NCI-H2196 treated with DMSO at 0.1 percent for 48 hours (cell line): ENCODE measurements at regions not wholly inside any gene's neighbourhood (a gene's known extent, or its start where the extent isn't known, plus 50 kb on each side); places are given as distances from the start of the nearest gene placed in this dataset.
A peak's percentile ranks its signal among the peaks of the same experiment; 100 is the strongest.

Experiments
- DNase-seq: peaks from one replicate; lab custom pipeline; 2025; ENCODE audit not compliant: unreplicated experiment; lab: John Stamatoyannopoulos, UW

GRCh38 chr9:13900449-13900848 lies 413.5 kb downstream of the NFIB start:
- no peak for DNase-seq

GRCh38 chr9:13899924-13900323 lies 414.0 kb downstream of the NFIB start:
- DNase-seq = no peak

GRCh38 chr9:13898957-13899356 lies 415.0 kb downstream of the NFIB start:
- no peak for DNase-seq

GRCh38 chr9:13896922-13897835 lies 416.8 kb downstream of the NFIB start:
- DNase-seq = no peak

GRCh38 chr9:13896047-13896446 lies 417.9 kb downstream of the NFIB start:
- DNase-seq = no peak

- DNase-seq = no peak
Observed at GRCh38 chr9:13885258-13885657, 428.7 kb downstream of the NFIB start.

GRCh38 chr9:13879981-13880380 lies 434.0 kb downstream of the NFIB start:
- no peak for DNase-seq

- DNase-seq = no peak
Observed at GRCh38 chr9:13879011-13879410, 434.9 kb downstream of the NFIB start.

GRCh38 chr9:13878241-13878711 lies 435.7 kb downstream of the NFIB start:
- no peak for DNase-seq

- no peak for DNase-seq
Observed at GRCh38 chr9:13876741-13877140, 437.2 kb downstream of the NFIB start.

- no peak for DNase-seq
Observed at GRCh38 chr9:13873203-13873602, 440.7 kb downstream of the NFIB start.

GRCh38 chr9:13868336-13868735 lies 445.6 kb downstream of the NFIB start:
- DNase-seq = no peak

- DNase-seq = no peak
Observed at GRCh38 chr9:13865869-13866268, 448.1 kb downstream of the NFIB start.

GRCh38 chr9:13863112-13863511 lies 450.8 kb downstream of the NFIB start:
- DNase-seq = no peak

- DNase-seq = no peak
Observed at GRCh38 chr9:13862654-13863053, 451.3 kb downstream of the NFIB start.

- no peak for DNase-seq
Observed at GRCh38 chr9:13860946-13861640, 452.8 kb downstream of the NFIB start.

- DNase-seq = no peak
Observed at GRCh38 chr9:13860019-13860418, 453.9 kb downstream of the NFIB start.

- DNase-seq = no peak
Observed at GRCh38 chr9:13857521-13857920, 456.4 kb downstream of the NFIB start.

- DNase-seq = no peak
Observed at GRCh38 chr9:13847270-13847669, 466.7 kb downstream of the NFIB start.

- no peak for DNase-seq
Observed at GRCh38 chr9:13845460-13845859, 468.5 kb downstream of the NFIB start.

- DNase-seq = peak; percentile 93
Observed at GRCh38 chr9:13841746-13842462, 472.0 kb downstream of the NFIB start.

GRCh38 chr9:13832446-13832845 lies 481.5 kb downstream of the NFIB start:
- no peak for DNase-seq
